Activated T-cell treated with anti-CD3 and anti-CD28 coated beads, Interleukin-2, amount 50 U/mL, for 24 hours (primary cell): ENCODE measurements at regions not wholly inside any gene's neighbourhood (a gene's known extent, or its start where the extent isn't known, plus 50 kb on each side); places are given as distances from the start of the nearest gene placed in this dataset.

Source experiments
- DNase-seq: peaks from one replicate; pipeline ENCODE4 v3.0.0-alpha.2; 2020
- H3K27ac Mint-ChIP-seq: 2 replicates; pipeline ENCODE4 v1.8.0; 2020; ENCODE audit warnings: mild to moderate bottlenecking, mixed read lengths
- H3K27me3 Mint-ChIP-seq: 2 replicates; pipeline ENCODE4 v1.8.0; 2020; ENCODE audit warnings: mixed read lengths
- H3K36me3 Mint-ChIP-seq: 2 replicates; pipeline ENCODE4 v1.8.0; 2020; ENCODE audit warnings: low read depth, mixed read lengths
- H3K4me1 Mint-ChIP-seq: 2 replicates; pipeline ENCODE4 v1.8.0; 2020; ENCODE audit warnings: low read depth, mixed read lengths
- H3K4me3 Mint-ChIP-seq: 2 replicates; pipeline ENCODE4 v1.8.0; 2020; ENCODE audit warnings: mild to moderate bottlenecking, moderate library complexity, mixed read lengths
- H3K9me3 Mint-ChIP-seq: 2 replicates; pipeline ENCODE4 v1.8.0; 2020; ENCODE audit warnings: mixed read lengths

DNA sequence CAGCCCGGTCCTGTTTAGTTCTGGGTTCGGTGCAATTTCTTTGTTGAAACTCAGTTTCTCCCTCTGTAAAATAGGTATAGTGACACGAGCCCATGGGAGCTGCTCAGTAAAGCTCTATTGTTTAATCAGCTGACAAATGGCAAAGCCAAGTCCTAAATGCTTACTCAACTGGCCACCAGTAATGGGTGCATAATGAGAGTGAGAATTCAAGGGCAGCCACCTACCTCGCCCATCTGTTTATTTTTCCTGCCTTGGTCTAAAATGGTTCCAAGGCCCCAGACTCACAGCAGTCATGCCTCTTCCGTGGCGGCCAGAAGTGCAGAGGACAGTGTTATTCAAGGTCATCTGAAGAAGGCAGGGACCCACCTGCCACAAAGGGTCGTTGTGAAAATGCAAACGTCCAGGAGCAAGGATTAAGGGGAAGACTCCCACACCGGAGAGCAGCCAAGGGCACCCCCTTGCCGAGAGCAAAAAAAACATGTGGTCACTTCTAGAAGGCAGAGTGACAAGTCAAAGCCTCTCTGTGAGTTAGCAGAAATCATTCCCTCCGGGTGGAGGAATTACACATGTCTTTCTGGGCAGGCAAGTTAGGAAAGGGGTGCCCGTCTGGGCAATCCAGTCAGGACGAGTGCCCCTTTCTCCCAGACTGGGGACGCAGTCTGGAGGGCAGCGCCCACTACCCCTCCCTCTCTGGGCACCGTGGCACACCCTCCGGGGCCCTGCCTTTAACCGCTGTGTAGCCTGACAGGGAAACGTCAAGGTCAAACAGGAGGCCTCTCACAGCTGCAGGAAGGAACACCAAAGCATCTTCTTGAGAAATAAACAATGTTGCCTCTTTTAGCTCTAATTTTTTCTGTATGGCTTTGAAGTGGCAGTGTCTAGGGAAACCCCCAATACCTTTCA lies 186.2 kb downstream of the FOXO1 start:
- H3K27me3 Mint-ChIP-seq = no peaks in the 10 kb centered on the region
- H3K27ac Mint-ChIP-seq = peak overlapping the region; percentile 38
- H3K9me3 Mint-ChIP-seq = no peaks in the 10 kb centered on the region
- no peak for DNase-seq
- H3K4me3 Mint-ChIP-seq = peak overlapping the region; percentile 49
- no peaks in the 10 kb centered on the region for H3K36me3 Mint-ChIP-seq
- H3K4me1 Mint-ChIP-seq = peaks cover 60% of the 10 kb centered on the region

- Mint-ChIP-seq H3K36me3 (no peaks in the 10 kb centered on the region), H3K4me1 (peaks cover 68% of the 10 kb centered on the region), H3K4me3 (peak overlapping the region; percentile 49), H3K9me3 (no peaks in the 10 kb centered on the region), H3K27me3 (no peaks in the 10 kb centered on the region), H3K27ac (peak overlapping the region; percentile 38)
- DNase-seq = no peak
Observed at GRCh38 chr13:40480915-40481516, 185.4 kb downstream of the FOXO1 start.

DNA sequence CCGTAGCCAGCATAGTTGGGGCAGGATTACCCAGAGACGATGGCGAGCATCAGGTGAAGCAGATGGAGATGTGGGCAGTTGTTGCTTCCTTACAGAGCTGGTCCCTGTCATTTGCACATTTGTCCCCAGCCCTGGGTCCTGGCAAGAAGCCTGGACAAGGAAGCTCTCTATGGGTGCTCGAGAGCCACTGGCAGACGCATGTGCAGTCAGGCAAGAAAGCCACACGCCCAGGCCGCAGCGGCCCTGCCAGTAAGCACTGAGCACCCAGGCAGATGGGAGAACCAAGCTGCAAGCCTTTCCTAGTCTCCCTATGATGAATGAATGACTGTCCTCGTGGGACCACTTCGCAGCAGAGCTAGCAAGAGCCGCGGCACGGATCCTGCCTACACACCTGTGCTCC lies 182.8 kb downstream of the FOXO1 start:
- H3K9me3 Mint-ChIP-seq = no peaks in the 10 kb centered on the region
- peaks cover 82% of the 10 kb centered on the region for H3K4me1 Mint-ChIP-seq
- no peak for DNase-seq
- H3K27me3 Mint-ChIP-seq = no peaks in the 10 kb centered on the region
- H3K27ac Mint-ChIP-seq = peak overlapping the region; percentile 93
- H3K4me3 Mint-ChIP-seq = no peak overlapping the region
- H3K36me3 Mint-ChIP-seq = no peaks in the 10 kb centered on the region

DNA sequence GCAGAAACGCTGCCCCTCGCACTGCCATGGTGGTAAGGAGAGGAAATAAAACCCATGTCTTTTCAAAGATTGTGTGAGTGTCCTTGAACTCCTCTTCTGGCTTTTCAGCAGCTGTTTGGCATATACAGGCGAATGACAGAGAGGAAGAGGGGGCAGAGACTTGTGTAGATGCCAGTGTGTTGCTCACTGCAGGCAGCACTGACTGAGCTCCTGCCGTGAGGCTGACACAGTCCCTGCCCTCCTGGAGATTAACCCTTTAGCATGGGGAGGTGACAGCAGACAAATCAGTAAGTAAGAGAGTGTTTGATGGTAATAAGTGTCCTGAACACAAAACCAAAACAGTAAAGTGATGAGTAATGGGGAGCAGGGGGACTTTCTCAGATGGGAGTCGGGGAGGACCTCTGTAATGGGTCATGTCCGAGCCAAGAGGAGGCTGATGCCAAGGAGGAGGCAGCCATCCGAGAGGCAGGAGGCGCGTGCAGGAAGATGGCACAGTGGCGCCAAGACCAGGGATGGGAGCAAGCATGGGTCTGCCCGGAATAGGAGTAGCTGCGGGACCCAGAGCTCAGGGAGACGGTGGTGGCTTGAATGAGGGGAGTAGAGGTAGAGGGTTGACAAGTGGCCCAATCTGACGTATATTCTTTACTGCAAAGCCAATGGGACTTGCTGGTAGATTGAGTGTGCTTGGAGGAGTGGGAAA lies 182.2 kb downstream of the FOXO1 start:
- Mint-ChIP-seq H3K4me1 (peaks cover 87% of the 10 kb centered on the region), H3K27ac (peak overlapping the region; percentile 93), H3K27me3 (no peaks in the 10 kb centered on the region), H3K36me3 (no peaks in the 10 kb centered on the region), H3K4me3 (peak overlapping the region; percentile 53), H3K9me3 (no peaks in the 10 kb centered on the region)
- no peak for DNase-seq

- peak overlapping the region; percentile 93 for H3K27ac Mint-ChIP-seq
- H3K4me1 Mint-ChIP-seq = peaks cover 91% of the 10 kb centered on the region
- no peaks in the 10 kb centered on the region for H3K36me3 Mint-ChIP-seq
- DNase-seq = no peak
- no peaks in the 10 kb centered on the region for H3K9me3 Mint-ChIP-seq
- H3K4me3 Mint-ChIP-seq = peak overlapping the region; percentile 53
- H3K27me3 Mint-ChIP-seq = no peaks in the 10 kb centered on the region
Observed at GRCh38 chr13:40484974-40485373, 181.5 kb downstream of the FOXO1 start.

DNA sequence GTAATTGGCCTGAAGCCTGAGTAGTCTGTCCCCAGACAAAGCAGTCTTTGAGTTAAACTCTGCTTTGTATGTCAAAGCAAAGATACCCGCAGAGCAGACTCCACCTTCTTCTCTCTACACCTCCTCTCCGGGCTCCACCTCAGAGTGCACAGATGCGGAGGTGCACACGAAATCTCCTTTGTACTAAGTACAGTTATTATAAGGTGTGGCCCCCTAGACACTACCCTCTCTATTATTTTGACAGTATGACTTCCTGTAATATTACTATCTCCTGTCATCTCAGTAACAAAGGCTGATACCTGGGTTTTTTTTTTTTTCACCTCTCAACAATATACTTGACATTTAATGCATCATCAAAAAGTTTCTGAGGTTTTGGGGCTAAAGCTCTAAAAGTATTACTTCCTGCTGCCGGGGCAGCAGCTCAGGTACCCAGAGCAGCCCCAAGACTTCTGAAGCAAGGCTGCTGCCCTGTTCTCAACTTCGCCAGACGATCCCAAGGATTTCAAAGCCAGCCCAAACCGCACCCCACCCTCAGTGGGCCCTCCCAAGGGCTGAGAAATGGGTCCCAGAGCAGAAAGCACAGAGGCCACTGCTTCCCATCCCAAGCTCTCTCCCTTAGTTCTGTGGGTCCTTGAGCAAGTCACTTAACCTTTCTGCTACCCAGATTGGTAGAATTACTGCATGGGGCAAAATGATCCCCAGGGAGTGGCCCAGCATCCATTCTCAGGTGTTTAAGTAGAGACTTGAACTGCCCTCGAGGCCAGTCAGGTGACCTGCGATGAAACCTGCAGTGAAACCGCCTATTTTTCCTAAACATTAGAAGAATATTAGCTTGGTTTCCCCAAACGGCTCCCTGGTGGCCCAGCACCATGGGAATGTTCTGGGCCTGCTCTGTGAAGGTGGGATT lies 180.6 kb downstream of the FOXO1 start:
- Mint-ChIP-seq H3K27me3 (no peaks in the 10 kb centered on the region), H3K4me1 (peaks cover 89% of the 10 kb centered on the region), H3K27ac (peak overlapping the region; percentile 93), H3K4me3 (peak overlapping the region; percentile 55), H3K9me3 (no peaks in the 10 kb centered on the region), H3K36me3 (no peaks in the 10 kb centered on the region)
- DNase-seq = peak; percentile 72

DNA sequence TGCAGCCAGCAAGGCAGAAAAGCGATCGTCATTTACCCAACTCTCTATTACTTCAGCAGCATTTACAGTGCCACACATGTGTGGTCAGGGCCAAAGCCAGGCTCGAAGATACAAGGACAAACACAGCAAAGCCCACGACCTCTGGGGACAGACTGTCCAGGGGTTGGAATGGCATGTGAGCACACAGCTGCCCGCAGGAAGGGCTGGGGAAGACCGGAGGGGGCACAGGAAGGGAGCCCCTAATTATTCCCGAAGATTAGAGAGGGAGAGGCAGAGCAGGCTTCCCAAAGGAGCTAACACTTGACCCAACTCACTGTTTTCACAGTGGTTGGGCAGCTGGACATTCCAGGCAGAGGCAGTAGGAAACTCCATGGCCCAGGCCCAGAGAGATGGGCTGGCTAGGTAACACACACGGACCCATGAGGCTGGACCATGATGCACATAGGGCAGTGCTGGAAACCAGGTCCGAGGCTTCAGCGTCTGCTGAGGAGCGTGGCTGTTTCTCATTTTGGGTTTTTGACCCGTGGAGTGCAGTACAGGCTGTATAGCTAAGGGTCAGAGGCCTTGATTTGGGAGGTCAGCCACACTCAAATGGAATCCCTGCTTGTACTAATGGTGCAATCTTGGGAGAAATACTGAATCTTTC lies 179.8 kb downstream of the FOXO1 start:
- peaks cover 89% of the 10 kb centered on the region for H3K4me1 Mint-ChIP-seq

GRCh38 chr13:40488869-40489391 lies 177.5 kb downstream of the FOXO1 start:
- no peak for DNase-seq
- Mint-ChIP-seq H3K9me3 (no peaks in the 10 kb centered on the region), H3K36me3 (no peaks in the 10 kb centered on the region), H3K27me3 (no peaks in the 10 kb centered on the region), H3K4me3 (no peak overlapping the region), H3K27ac (peak overlapping the region; percentile 81), H3K4me1 (peaks cover 86% of the 10 kb centered on the region)

More for the DNA sequence above, 179.8 kb downstream of the FOXO1 start:
- no peaks in the 10 kb centered on the region for H3K36me3 Mint-ChIP-seq
- H3K9me3 Mint-ChIP-seq = no peaks in the 10 kb centered on the region
- no peaks in the 10 kb centered on the region for H3K27me3 Mint-ChIP-seq
- no peak overlapping the region for H3K4me3 Mint-ChIP-seq
- DNase-seq = no peak
- H3K27ac Mint-ChIP-seq = peak overlapping the region; percentile 93

GRCh38 chr13:40490086-40490758 lies 176.2 kb downstream of the FOXO1 start:
- H3K27ac Mint-ChIP-seq = peak overlapping the region; percentile 81
- H3K4me3 Mint-ChIP-seq = peak overlapping the region; percentile 30
- H3K27me3 Mint-ChIP-seq = no peaks in the 10 kb centered on the region
- no peak for DNase-seq
- peaks cover 86% of the 10 kb centered on the region for H3K4me1 Mint-ChIP-seq
- no peaks in the 10 kb centered on the region for H3K36me3 Mint-ChIP-seq
- no peaks in the 10 kb centered on the region for H3K9me3 Mint-ChIP-seq

GRCh38 chr13:40492511-40492910 lies 173.9 kb downstream of the FOXO1 start:
- Mint-ChIP-seq H3K9me3 (no peaks in the 10 kb centered on the region), H3K36me3 (no peaks in the 10 kb centered on the region), H3K4me1 (peaks cover 86% of the 10 kb centered on the region), H3K27ac (no peak overlapping the region), H3K27me3 (no peaks in the 10 kb centered on the region), H3K4me3 (no peak overlapping the region)
- no peak for DNase-seq

- H3K27ac Mint-ChIP-seq = peak overlapping the region; percentile 90
- H3K9me3 Mint-ChIP-seq = no peaks in the 10 kb centered on the region
- H3K27me3 Mint-ChIP-seq = no peaks in the 10 kb centered on the region
- H3K4me3 Mint-ChIP-seq = peak overlapping the region; percentile 60
- DNase-seq = no peak
- H3K36me3 Mint-ChIP-seq = no peaks in the 10 kb centered on the region
- peaks cover 81% of the 10 kb centered on the region for H3K4me1 Mint-ChIP-seq
Observed at GRCh38 chr13:40494513-40494912, 171.9 kb downstream of the FOXO1 start.

DNA sequence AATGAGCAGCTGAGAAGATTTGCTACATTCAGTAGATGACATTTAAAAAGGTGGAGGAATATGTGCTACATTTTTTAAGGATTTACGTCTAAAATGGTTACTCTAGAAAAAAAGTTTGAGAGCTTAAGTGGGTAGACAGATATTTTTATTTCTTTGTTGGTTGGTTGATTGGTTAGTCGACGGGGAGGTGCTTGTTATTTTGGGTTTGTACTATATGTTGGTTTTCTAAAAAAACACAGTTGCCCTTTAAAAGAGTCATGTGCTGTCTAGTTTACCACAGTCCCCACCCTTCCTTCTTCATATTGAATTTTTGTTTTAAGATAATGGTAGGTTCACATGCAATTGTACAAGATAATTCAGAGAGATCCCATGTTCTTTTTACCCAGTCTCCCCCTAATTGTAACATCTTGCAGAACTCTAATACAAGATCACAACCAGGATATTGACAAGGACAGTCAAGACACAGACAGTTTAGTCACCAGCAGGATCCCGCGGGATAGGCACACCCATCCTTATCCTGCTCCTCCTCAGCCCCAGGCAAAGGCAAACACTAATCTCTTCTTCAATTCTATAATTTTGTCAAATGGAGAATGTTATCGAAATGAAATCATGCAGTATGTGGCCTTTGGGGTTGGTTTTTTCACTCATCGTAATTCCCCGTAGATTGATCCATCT lies 171.4 kb downstream of the FOXO1 start:
- Mint-ChIP-seq H3K27me3 (no peaks in the 10 kb centered on the region), H3K9me3 (no peaks in the 10 kb centered on the region), H3K36me3 (no peaks in the 10 kb centered on the region), H3K4me1 (peaks cover 76% of the 10 kb centered on the region), H3K4me3 (peak overlapping the region; percentile 60), H3K27ac (peak overlapping the region; percentile 90)
- no peak for DNase-seq

GRCh38 chr13:40495621-40496001 lies 170.8 kb downstream of the FOXO1 start:
- Mint-ChIP-seq H3K27me3 (no peaks in the 10 kb centered on the region), H3K9me3 (no peaks in the 10 kb centered on the region), H3K36me3 (no peaks in the 10 kb centered on the region), H3K27ac (peak overlapping the region; percentile 39), H3K4me3 (no peak overlapping the region), H3K4me1 (peaks cover 71% of the 10 kb centered on the region)
- DNase-seq = no peak
